ENCODE measurements at regions not wholly inside any gene's neighbourhood (a gene's known extent, or its start where the extent isn't known, plus 50 kb on each side); places are given as distances from the start of the nearest gene placed in this dataset.
"Not testable (repeated sequence)": the region's sequence is repeated elsewhere in the genome, so short reads cannot be mapped to it uniquely, and the experiment has no call there.

DNA sequence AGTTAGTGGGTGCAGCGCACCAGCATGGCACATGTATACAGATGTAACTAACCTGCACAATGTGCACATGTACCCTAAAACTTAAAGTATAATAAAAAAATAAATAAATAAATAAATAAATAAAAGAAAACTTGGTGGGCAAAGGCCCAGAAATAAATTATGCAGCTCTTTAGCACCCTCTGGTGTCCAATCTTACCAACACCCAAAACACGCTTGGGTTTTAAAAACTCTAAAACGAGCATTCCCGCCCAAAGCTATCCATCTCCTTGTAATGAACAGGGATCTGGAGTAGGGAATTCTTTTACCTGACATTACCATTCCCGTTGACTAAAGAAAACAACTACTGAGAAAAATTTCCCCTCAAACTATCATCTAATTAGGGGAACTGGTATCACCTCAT lies 2005.9 kb upstream of the CELF4 start:
- DNase-seq (ENCODE audit: low read depth): peak; percentile 25
- H3K4me3 ChIP-seq (ENCODE audit: low read depth, low read length): no peak overlapping the region
- TF ChIP-seq POLR2A (IDR thresholded peaks at IDR 0.05; ENCODE audit: extremely low read depth, insufficient read length) (no peak), CTCF (IDR thresholded peaks at IDR 0.05; ENCODE audit: low read depth, low read length) (peak; percentile 29), MYC (IDR thresholded peaks at IDR 0.05; ENCODE audit: low read depth, low read length) (no peak), MAX (IDR thresholded peaks at IDR 0.05; ENCODE audit: low read depth, low read length) (no peak)

GRCh38 chr18:39565551-39566230 lies 2000.1 kb upstream of the CELF4 start:
- not testable (repeated sequence) for DNase-seq (ENCODE audit: low read depth); H3K4me3 ChIP-seq (ENCODE audit: low read depth, low read length)

- TF ChIP-seq CTCF (IDR thresholded peaks at IDR 0.05; ENCODE audit: low read depth, low read length) (no peak), MAX (IDR thresholded peaks at IDR 0.05; ENCODE audit: low read depth, low read length) (no peak), POLR2A (IDR thresholded peaks at IDR 0.05; ENCODE audit: extremely low read depth, insufficient read length) (no peak), MYC (IDR thresholded peaks at IDR 0.05; ENCODE audit: low read depth, low read length) (no peak)
- no peak for DNase-seq (ENCODE audit: low read depth)
- H3K4me3 ChIP-seq (ENCODE audit: low read depth, low read length): no peak overlapping the region
These were observed 1999.1 kb upstream of the CELF4 start for GRCh38 chr18:39564716-39565115.

GRCh38 chr18:39561126-39561525 lies 1995.5 kb upstream of the CELF4 start:
- DNase-seq (ENCODE audit: low read depth): no peak
- no peak overlapping the region for H3K4me3 ChIP-seq (ENCODE audit: low read depth, low read length)
- TF ChIP-seq POLR2A (IDR thresholded peaks at IDR 0.05; ENCODE audit: extremely low read depth, insufficient read length) (no peak), MYC (IDR thresholded peaks at IDR 0.05; ENCODE audit: low read depth, low read length) (no peak), CTCF (IDR thresholded peaks at IDR 0.05; ENCODE audit: low read depth, low read length) (no peak), MAX (IDR thresholded peaks at IDR 0.05; ENCODE audit: low read depth, low read length) (no peak)

DNA sequence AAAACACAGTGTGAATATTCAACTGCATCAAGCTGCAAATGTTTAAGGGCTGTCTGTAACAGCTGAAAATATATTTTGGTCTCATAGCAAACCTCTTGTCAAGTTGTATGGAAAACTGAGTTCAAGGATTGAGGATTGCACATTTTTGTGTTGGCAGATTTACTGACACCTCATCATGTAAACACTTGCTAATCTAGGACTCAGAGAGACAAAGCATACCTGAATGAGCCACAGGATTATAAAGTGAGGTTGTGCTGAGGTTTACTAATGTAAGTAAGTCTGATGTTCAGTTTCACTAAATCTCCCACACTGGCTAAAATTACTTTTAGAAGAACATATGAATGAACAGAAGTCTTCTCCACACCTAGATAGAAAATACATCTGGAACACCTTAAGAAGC lies 1993.1 kb upstream of the CELF4 start:
- TF ChIP-seq MYC (IDR thresholded peaks at IDR 0.05; ENCODE audit: low read depth, low read length) (no peak), MAX (IDR thresholded peaks at IDR 0.05; ENCODE audit: low read depth, low read length) (no peak), POLR2A (IDR thresholded peaks at IDR 0.05; ENCODE audit: extremely low read depth, insufficient read length) (no peak), CTCF (IDR thresholded peaks at IDR 0.05; ENCODE audit: low read depth, low read length) (no peak)
- no peak for DNase-seq (ENCODE audit: low read depth)
- H3K4me3 ChIP-seq (ENCODE audit: low read depth, low read length): no peak overlapping the region

GRCh38 chr18:39555496-39555895 lies 1989.9 kb upstream of the CELF4 start:
- TF ChIP-seq MAX (IDR thresholded peaks at IDR 0.05; ENCODE audit: low read depth, low read length) (no peak), MYC (IDR thresholded peaks at IDR 0.05; ENCODE audit: low read depth, low read length) (no peak), POLR2A (IDR thresholded peaks at IDR 0.05; ENCODE audit: extremely low read depth, insufficient read length) (no peak), CTCF (IDR thresholded peaks at IDR 0.05; ENCODE audit: low read depth, low read length) (no peak)
- no peak overlapping the region for H3K4me3 ChIP-seq (ENCODE audit: low read depth, low read length)
- no peak for DNase-seq (ENCODE audit: low read depth)
